GM12873 (cell line): ENCODE measurements at regions not wholly inside any gene's neighbourhood (a gene's known extent, or its start where the extent isn't known, plus 50 kb on each side); places are given as distances from the start of the nearest gene placed in this dataset.

Source experiments
- CTCF ChIP-seq: IDR thresholded peaks from 2 replicates; pipeline ENCODE4 v1.5.1; 2012; ENCODE audit warnings: low read depth, mild to moderate bottlenecking, moderate library complexity, low read length, control low read depth; ENCODE audit not compliant: insufficient read depth; ENCODE audit errors: missing control alignments

GRCh38 chr22:47437110-47437509 is 674.7 kb downstream of the TBC1D22A start:
- TF ChIP-seq CTCF, result no peak

GRCh38 chr22:47435826-47436225 is 673.4 kb downstream of the TBC1D22A start:
- TF ChIP-seq CTCF, result no peak

- TF ChIP-seq CTCF, result no peak
Observed at GRCh38 chr22:47435204-47435487, 672.7 kb downstream of the TBC1D22A start.

- TF ChIP-seq CTCF, result no peak
Observed at GRCh38 chr22:47434336-47435203, 672.1 kb downstream of the TBC1D22A start.

- no peak for TF ChIP-seq CTCF
Observed at GRCh38 chr22:47433627-47434026, 671.2 kb downstream of the TBC1D22A start.

GRCh38 chr22:47432683-47433082 is 670.2 kb downstream of the TBC1D22A start:
- no peak for TF ChIP-seq CTCF

GRCh38 chr22:47423861-47424820 is 661.7 kb downstream of the TBC1D22A start:
- no peak for TF ChIP-seq CTCF
